Spleen (tissue), 7 donors: ENCODE measurements at regions not wholly inside any gene's neighbourhood (a gene's known extent, or its start where the extent isn't known, plus 50 kb on each side); places are given as distances from the start of the nearest gene placed in this dataset.

Experiments used
- CTCF ChIP-seq, 11 experiments: fragments of 200-600 bp in 7 of 11; fragments of 450-650 bp in 4 of 11; sonication (generic) in 4 of 11; IDR thresholded peaks in 8 of 11; conservative IDR thresholded peaks in 3 of 11; 1 replicate in 7 of 11; 2 replicates in 4 of 11; pipeline versions ENCODE4 v1.4.0 to v1.8.0; 2016 to 2021; ENCODE audit warnings: antibody characterized with exemption in 11 of 11, inconsistent platforms in 4 of 11, mild to moderate bottlenecking in 1 of 11
- POLR2A ChIP-seq, 3 donors: fragments of 450-650 bp; IDR thresholded peaks; one replicate each; pipeline ENCODE4 v1.5.1; 2017; ENCODE audit warnings: antibody characterized with exemption in 3 of 3, mild to moderate bottlenecking in 1 of 3
- donor health status: DM: no; HTN: no; CAD: no; lungs with moderate emphysema.
- donor health status: DM: no; HTN: no; CAD: no.
- donor health status: DM: no; HTN: no; CAD: no.

GRCh38 chr1:4139646-4140045 lies 239.6 kb upstream of the C1orf174 start:
- TF ChIP-seq CTCF (IDR thresholded peaks at IDR 0.05 in 8 of 11, conservative IDR thresholded peaks at IDR 0.05 in 3 of 11) (no peak), POLR2A (IDR thresholded peaks at IDR 0.05) (no peak)
